ENCODE measurements at regions not wholly inside any gene's neighbourhood (a gene's known extent, or its start where the extent isn't known, plus 50 kb on each side); places are given as distances from the start of the nearest gene placed in this dataset.

DNA sequence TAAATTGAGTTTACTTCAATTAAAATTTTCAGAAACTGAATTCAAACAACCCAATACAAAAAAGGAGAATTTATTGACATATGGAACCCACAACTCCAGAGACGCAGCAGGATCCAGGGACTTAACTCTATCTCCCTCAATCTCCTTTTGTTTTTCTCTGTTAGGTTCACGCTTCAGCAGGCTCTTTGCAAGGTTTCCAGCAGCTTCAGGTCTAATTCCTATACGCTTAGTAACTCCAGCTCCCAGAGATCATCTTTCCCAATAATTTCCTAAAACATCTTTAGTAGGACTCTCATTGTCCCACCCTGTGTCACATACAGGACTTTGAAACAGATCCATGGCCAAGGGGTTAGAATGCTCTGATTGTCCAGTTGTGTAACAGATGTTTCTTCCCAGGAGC lies 175.2 kb downstream of the RMST start:
- no peak for TF ChIP-seq POLR2A (IDR thresholded peaks at IDR 0.05; ENCODE audit: low read length)
- no peak for TF ChIP-seq GATA1 (IDR thresholded peaks at IDR 0.05; ENCODE audit: low read depth, low read length)
